ENCODE measurements at regions not wholly inside any gene's neighbourhood (a gene's known extent, or its start where the extent isn't known, plus 50 kb on each side); places are given as distances from the start of the nearest gene placed in this dataset.

DNA sequence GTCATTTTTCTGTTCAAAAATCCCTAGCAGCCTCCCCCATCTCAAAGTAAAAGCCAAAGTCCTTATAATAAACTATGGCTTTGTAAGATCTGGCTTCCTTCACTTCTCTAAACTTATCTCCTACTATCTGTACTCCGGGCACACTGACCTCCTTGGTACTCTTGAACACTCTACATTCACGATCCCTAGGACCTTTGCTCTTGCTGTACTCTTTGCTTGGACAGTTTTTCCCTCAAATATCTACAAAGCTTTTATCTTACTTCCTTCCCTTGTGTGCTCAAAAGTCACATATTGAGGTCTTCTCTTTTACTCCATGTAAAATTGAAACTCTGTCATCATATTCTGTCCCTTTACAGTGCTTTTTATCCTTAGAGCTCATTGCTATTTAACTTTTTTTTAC, 616.6 kb downstream of the IRS1 start:
- no peak for ATAC-seq
- TF ChIP-seq EZH2phosphoT487 (IDR thresholded peaks at IDR 0.05; ENCODE audit: unreplicated experiment) (no peak), NANOG (IDR thresholded peaks at IDR 0.05; ENCODE audit: borderline replicate concordance) (no peak), ZNF331 (CRISPR knock-in tag; IDR thresholded peaks at IDR 0.05; ENCODE audit: low read depth) (no peak), CREB1 (CRISPR knock-in tag; IDR thresholded peaks at IDR 0.05; ENCODE audit: low read depth) (no peak), EZH2 (IDR thresholded peaks at IDR 0.05; ENCODE audit: low read depth, unreplicated experiment) (no peak), JUNB (IDR thresholded peaks at IDR 0.05; ENCODE audit: unreplicated experiment) (no peak), POLR2AphosphoS5 (IDR thresholded peaks at IDR 0.05; ENCODE audit: low read depth) (no peak), STAT1 (IDR thresholded peaks at IDR 0.05; ENCODE audit: unreplicated experiment) (no peak), ZNF114 (CRISPR knock-in tag; IDR thresholded peaks at IDR 0.05) (no peak)
- TF ChIP-seq, protein P1, sequence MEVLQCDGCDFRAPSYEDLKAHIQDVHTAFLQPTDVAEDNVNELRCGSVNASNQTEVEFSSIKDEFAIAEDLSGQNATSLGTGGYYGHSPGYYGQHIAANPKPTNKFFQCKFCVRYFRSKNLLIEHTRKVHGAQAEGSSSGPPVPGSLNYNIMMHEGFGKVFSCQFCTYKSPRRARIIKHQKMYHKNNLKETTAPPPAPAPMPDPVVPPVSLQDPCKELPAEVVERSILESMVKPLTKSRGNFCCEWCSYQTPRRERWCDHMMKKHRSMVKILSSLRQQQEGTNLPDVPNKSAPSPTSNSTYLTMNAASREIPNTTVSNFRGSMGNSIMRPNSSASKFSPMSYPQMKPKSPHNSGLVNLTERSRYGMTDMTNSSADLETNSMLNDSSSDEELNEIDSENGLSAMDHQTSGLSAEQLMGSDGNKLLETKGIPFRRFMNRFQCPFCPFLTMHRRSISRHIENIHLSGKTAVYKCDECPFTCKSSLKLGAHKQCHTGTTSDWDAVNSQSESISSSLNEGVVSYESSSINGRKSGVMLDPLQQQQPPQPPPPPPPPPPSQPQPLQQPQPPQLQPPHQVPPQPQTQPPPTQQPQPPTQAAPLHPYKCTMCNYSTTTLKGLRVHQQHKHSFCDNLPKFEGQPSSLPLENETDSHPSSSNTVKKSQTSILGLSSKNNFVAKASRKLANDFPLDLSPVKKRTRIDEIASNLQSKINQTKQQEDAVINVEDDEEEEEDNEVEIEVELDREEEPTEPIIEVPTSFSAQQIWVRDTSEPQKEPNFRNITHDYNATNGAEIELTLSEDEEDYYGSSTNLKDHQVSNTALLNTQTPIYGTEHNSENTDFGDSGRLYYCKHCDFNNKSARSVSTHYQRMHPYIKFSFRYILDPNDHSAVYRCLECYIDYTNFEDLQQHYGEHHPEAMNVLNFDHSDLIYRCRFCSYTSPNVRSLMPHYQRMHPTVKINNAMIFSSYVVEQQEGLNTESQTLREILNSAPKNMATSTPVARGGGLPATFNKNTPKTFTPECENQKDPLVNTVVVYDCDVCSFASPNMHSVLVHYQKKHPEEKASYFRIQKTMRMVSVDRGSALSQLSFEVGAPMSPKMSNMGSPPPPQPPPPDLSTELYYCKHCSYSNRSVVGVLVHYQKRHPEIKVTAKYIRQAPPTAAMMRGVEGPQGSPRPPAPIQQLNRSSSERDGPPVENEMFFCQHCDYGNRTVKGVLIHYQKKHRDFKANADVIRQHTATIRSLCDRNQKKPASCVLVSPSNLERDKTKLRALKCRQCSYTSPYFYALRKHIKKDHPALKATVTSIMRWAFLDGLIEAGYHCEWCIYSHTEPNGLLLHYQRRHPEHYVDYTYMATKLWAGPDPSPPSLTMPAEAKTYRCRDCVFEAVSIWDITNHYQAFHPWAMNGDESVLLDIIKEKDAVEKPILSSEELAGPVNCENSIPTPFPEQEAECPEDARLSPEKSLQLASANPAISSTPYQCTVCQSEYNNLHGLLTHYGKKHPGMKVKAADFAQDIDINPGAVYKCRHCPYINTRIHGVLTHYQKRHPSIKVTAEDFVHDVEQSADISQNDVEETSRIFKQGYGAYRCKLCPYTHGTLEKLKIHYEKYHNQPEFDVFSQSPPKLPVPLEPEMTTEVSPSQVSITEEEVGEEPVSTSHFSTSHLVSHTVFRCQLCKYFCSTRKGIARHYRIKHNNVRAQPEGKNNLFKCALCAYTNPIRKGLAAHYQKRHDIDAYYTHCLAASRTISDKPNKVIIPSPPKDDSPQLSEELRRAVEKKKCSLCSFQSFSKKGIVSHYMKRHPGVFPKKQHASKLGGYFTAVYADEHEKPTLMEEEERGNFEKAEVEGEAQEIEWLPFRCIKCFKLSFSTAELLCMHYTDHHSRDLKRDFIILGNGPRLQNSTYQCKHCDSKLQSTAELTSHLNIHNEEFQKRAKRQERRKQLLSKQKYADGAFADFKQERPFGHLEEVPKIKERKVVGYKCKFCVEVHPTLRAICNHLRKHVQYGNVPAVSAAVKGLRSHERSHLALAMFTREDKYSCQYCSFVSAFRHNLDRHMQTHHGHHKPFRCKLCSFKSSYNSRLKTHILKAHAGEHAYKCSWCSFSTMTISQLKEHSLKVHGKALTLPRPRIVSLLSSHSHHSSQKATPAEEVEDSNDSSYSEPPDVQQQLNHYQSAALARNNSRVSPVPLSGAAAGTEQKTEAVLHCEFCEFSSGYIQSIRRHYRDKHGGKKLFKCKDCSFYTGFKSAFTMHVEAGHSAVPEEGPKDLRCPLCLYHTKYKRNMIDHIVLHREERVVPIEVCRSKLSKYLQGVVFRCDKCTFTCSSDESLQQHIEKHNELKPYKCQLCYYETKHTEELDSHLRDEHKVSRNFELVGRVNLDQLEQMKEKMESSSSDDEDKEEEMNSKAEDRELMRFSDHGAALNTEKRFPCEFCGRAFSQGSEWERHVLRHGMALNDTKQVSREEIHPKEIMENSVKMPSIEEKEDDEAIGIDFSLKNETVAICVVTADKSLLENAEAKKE (CRISPR knock-in tag; IDR thresholded peaks at IDR 0.05): no peak
- TF ChIP-seq, protein P2, sequence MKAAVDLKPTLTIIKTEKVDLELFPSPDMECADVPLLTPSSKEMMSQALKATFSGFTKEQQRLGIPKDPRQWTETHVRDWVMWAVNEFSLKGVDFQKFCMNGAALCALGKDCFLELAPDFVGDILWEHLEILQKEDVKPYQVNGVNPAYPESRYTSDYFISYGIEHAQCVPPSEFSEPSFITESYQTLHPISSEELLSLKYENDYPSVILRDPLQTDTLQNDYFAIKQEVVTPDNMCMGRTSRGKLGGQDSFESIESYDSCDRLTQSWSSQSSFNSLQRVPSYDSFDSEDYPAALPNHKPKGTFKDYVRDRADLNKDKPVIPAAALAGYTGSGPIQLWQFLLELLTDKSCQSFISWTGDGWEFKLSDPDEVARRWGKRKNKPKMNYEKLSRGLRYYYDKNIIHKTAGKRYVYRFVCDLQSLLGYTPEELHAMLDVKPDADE (IDR thresholded peaks at IDR 0.05): no peak
- TF ChIP-seq, protein P3, sequence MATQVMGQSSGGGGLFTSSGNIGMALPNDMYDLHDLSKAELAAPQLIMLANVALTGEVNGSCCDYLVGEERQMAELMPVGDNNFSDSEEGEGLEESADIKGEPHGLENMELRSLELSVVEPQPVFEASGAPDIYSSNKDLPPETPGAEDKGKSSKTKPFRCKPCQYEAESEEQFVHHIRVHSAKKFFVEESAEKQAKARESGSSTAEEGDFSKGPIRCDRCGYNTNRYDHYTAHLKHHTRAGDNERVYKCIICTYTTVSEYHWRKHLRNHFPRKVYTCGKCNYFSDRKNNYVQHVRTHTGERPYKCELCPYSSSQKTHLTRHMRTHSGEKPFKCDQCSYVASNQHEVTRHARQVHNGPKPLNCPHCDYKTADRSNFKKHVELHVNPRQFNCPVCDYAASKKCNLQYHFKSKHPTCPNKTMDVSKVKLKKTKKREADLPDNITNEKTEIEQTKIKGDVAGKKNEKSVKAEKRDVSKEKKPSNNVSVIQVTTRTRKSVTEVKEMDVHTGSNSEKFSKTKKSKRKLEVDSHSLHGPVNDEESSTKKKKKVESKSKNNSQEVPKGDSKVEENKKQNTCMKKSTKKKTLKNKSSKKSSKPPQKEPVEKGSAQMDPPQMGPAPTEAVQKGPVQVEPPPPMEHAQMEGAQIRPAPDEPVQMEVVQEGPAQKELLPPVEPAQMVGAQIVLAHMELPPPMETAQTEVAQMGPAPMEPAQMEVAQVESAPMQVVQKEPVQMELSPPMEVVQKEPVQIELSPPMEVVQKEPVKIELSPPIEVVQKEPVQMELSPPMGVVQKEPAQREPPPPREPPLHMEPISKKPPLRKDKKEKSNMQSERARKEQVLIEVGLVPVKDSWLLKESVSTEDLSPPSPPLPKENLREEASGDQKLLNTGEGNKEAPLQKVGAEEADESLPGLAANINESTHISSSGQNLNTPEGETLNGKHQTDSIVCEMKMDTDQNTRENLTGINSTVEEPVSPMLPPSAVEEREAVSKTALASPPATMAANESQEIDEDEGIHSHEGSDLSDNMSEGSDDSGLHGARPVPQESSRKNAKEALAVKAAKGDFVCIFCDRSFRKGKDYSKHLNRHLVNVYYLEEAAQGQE (IDR thresholded peaks at IDR 0.05; ENCODE audit: unreplicated experiment): no peak
- no peaks in the 10 kb centered on the region for H3K79me2 ChIP-seq (replicated peaks; ENCODE audit: insufficient read depth)

More for the DNA sequence above, 616.6 kb downstream of the IRS1 start:
- H4K20me1 ChIP-seq (replicated peaks; ENCODE audit: insufficient read depth): no peaks in the 10 kb centered on the region
- no peaks in the 10 kb centered on the region for H3K36me3 ChIP-seq (ENCODE audit: insufficient read depth)
- H3K36me3 Mint-ChIP-seq (ENCODE audit: low read depth): 0 out of 3 replicates have a peak, but pooled peaks cover 2% of the 10 kb centered on the region
- H3K27ac Mint-ChIP-seq: no peak overlapping the region
- H3F3A ChIP-seq (replicated peaks; ENCODE audit: low read depth): no peaks in the 10 kb centered on the region
- peaks cover 14% of the 10 kb centered on the region for H3K4me1 ChIP-seq (ENCODE audit: insufficient read depth)
- no peaks in the 10 kb centered on the region for H3K9me2 ChIP-seq (ENCODE audit: insufficient read depth)
- H3K27ac ChIP-seq (ENCODE audit: low read depth): no peak overlapping the region
- peaks cover 8% of the 10 kb centered on the region for H3K27me3 Mint-ChIP-seq (ENCODE audit: insufficient read depth, low read depth, poor library complexity)
- no peak overlapping the region for H3K4me3 ChIP-seq
- H3K9me3 Mint-ChIP-seq: peaks cover 6% of the 10 kb centered on the region; the same call in 2 of the 3 replicates
- no peak overlapping the region for H2AFZ ChIP-seq
- H3K27me3 ChIP-seq (ENCODE audit: insufficient read depth): no peaks in the 10 kb centered on the region
- peaks cover 11% of the 10 kb centered on the region for H3K4me1 Mint-ChIP-seq
- H3K4me2 ChIP-seq: no peak overlapping the region
- H3K4me3 Mint-ChIP-seq: no peak overlapping the region
- no peak for DNase-seq (ENCODE audit: low spot score)
